HUES48 (cell line): ENCODE measurements at regions not wholly inside any gene's neighbourhood (a gene's known extent, or its start where the extent isn't known, plus 50 kb on each side); places are given as distances from the start of the nearest gene placed in this dataset.
"Not testable (repeated sequence)": the region's sequence is repeated elsewhere in the genome, so short reads cannot be mapped to it uniquely, and the experiment has no call there.

Experiments
- H3K27ac ChIP-seq: one replicate; pipeline ENCODE4 v1.7.0; 2013; ENCODE audit warnings: low read depth, low read length, inconsistent platforms
- H3K27me3 ChIP-seq: 2 replicates; pipeline ENCODE4 v1.6.1; 2013; ENCODE audit warnings: mild to moderate bottlenecking, low read length; ENCODE audit not compliant: control insufficient read depth, insufficient read depth
- H3K36me3 ChIP-seq: 2 replicates; pipeline ENCODE4 v1.6.1; 2013; ENCODE audit warnings: low read length; ENCODE audit not compliant: control insufficient read depth, insufficient read depth
- H3K4me1 ChIP-seq: 2 replicates; pipeline ENCODE4 v1.6.1; 2013; ENCODE audit warnings: mild to moderate bottlenecking, low read length; ENCODE audit not compliant: control insufficient read depth, insufficient read depth
- H3K4me3 ChIP-seq: 2 replicates; pipeline ENCODE4 v1.5.1; 2013; ENCODE audit warnings: mild to moderate bottlenecking, low read depth, low read length
- H3K9ac ChIP-seq: 2 replicates; pipeline ENCODE4 v1.6.1; 2013; ENCODE audit warnings: mild to moderate bottlenecking, low read depth, low read length, moderate library complexity
- H3K9me3 ChIP-seq: 2 replicates; pipeline ENCODE4 v1.6.1; 2013; ENCODE audit warnings: low read length; ENCODE audit not compliant: control insufficient read depth, insufficient read depth

DNA sequence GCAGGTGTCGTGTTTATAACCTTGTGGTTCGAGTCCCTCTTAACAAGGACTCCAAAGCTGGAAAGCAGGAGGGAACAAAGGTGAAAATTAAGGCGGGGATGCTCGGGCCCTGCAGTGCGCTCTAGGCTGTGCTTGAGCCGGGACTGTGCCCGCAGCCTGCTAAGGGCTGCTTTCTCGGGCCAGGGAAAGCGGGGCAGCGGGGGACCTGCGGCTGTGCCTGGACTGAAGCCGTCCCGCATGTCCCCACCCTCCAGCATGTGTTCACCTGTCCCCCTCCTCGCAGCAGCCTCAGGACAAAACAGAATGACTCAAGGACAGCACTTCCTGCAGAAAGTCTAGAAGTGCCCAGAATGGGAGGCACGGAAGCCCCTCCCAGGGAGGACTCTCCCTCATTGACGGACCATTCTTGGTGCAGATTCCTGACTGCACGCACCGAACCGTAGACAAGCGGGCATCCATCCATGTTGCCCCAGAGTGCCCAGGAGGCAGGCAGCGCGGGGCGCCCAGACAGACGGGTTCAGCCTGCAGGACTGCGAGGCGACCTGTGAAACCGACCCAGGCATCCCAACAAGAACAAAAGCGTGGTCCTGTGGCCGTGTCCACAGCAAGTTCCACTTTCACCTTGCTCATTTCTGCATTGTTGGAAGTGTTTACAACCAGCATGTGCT is 342.9 kb downstream of the MAGEB5 start:
- no peaks in the 10 kb centered on the region for H3K4me1 ChIP-seq

DNA sequence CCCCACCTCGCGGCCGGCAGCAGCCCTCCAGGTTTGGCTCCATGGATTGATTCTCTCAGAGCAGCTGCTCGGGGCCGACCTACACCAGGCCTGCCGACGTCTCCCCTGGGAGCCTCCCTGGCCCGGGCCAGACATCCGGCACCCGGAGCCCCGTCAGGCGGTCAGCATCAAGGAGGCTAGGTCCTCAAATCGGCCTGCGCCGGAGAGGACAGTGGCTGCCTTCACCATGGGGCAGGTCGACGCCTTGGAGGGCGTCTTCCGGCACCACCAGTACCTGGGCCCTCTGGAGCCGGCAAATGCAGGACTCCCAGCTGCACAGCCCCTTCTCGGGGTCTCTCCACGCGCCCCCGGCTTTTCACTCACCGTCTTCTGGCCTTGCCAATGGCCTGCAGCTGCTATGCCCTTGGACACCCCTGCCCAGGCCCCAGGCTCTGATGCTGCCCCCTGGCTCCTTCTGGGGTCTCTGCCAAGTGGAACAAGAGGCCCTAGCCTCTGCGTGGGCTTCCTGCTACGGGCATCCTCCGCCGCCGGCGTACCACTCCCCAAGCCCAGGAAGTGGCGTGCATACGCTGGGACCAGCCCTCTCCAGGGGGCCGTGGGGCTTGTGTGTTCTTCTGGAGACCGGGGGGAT is 341.8 kb downstream of the MAGEB5 start:
- Histone ChIP-seq H3K4me3 (no peak overlapping the region), H3K4me1 (no peaks in the 10 kb centered on the region), H3K36me3 (no peaks in the 10 kb centered on the region), H3K9me3 (peaks cover 9% of the 10 kb centered on the region; the same call in 1 of the 2 replicates), H3K27me3 (no peaks in the 10 kb centered on the region), H3K27ac (no peak overlapping the region), H3K9ac (no peak overlapping the region)

More for the DNA sequence above, 342.9 kb downstream of the MAGEB5 start:
- no peak overlapping the region for H3K4me3 ChIP-seq
- peaks cover 9% of the 10 kb centered on the region; the same call in 1 of the 2 replicates for H3K9me3 ChIP-seq
- H3K27ac ChIP-seq = no peak overlapping the region
- no peaks in the 10 kb centered on the region for H3K36me3 ChIP-seq
- H3K9ac ChIP-seq = no peak overlapping the region
- no peaks in the 10 kb centered on the region for H3K27me3 ChIP-seq

DNA sequence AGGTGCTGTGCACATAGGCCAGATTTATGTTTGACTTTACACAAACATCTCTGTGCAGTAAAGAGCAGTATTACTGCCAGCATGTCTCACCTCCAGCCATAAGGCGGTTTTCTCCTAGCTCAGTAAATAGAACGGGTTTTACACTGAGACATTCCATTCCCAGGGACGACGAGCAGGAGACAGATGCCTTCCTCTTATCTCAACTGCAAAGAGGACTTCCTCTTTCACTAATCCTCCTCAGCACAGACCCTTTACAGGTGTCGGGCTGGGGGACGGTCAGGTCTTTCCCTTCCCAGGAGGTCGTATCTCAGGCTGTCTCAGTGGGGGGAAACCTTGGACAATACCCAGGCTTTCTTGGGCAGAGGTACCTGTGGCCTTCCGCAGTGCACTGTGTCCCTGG is 309.8 kb downstream of the MAGEB5 start:
- H3K9me3 ChIP-seq, H3K9ac ChIP-seq, H3K27ac ChIP-seq, H3K27me3 ChIP-seq, H3K4me3 ChIP-seq, H3K36me3 ChIP-seq: not testable (repeated sequence)
- peaks cover 16% of the 10 kb centered on the region for H3K4me1 ChIP-seq

- Histone ChIP-seq H3K27ac (peak overlapping the region; percentile 69), H3K9ac (peak overlapping the region; percentile 25; the same call in 1 of the 2 replicates), H3K27me3 (no peaks in the 10 kb centered on the region), H3K4me1 (peaks cover 16% of the 10 kb centered on the region), H3K36me3 (no peaks in the 10 kb centered on the region), H3K4me3 (peak overlapping the region; percentile 1; the same call in 1 of the 2 replicates), H3K9me3 (no peaks in the 10 kb centered on the region; the same call in 1 of the 2 replicates)
Observed at GRCh38 chrX:26522501-26522900, 306.5 kb downstream of the MAGEB5 start.

GRCh38 chrX:26511589-26512363 is 295.8 kb downstream of the MAGEB5 start:
- no peak overlapping the region for H3K27ac ChIP-seq
- H3K36me3 ChIP-seq = no peaks in the 10 kb centered on the region
- no peak overlapping the region for H3K9ac ChIP-seq
- no peaks in the 10 kb centered on the region for H3K9me3 ChIP-seq
- 0 out of 2 replicates have a peak, but pooled peaks cover 4% of the 10 kb centered on the region for H3K4me1 ChIP-seq
- no peak overlapping the region for H3K4me3 ChIP-seq
- H3K27me3 ChIP-seq = no peaks in the 10 kb centered on the region

DNA sequence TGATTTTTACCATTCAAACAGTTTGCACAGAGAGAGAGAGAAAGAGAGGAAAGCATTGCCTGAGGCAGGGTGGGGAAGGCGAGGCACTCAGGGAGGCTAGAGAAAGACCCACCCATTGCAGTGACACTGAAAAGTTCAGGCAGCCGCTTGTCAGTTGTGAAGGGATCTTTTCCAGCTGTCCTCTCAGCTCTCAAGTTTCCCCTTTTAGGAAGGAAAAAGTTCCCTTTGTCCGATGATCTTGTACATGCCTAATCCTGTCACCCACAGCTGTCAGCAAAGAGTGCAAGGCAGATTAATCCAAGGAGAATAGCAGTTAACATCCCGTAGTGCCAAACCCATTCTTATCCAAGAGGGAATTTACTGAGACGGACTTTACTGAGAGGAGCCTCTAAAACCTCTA is 255.0 kb downstream of the MAGEB5 start:
- Histone ChIP-seq H3K9ac (no peak overlapping the region), H3K9me3 (peaks cover 23% of the 10 kb centered on the region), H3K4me3 (no peak overlapping the region), H3K36me3 (no peaks in the 10 kb centered on the region), H3K4me1 (peaks cover 11% of the 10 kb centered on the region; the same call in 1 of the 2 replicates), H3K27ac (no peak overlapping the region), H3K27me3 (no peaks in the 10 kb centered on the region)

DNA sequence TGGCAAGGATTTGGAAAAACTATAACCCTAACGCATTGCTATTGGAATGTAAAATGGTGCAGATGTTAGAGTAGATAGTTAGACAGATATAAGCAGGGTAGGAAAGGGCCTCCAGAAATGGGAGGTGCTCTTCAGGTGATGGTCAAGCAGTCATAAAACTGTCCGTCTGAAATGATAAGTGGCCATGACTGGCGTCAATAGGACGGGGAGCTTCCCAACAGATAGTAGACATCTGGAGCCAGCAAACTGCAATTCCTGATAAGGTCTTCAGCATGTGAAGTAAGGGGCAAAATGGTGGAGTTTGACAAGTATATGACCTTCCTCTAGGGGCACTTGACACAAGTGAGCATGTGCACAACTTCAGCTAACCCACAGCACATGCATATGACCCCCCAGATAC is 250.4 kb downstream of the MAGEB5 start:
- Histone ChIP-seq H3K4me1 (peaks cover 11% of the 10 kb centered on the region; the same call in 1 of the 2 replicates), H3K27ac (no peak overlapping the region), H3K36me3 (no peaks in the 10 kb centered on the region), H3K9me3 (peaks cover 23% of the 10 kb centered on the region), H3K27me3 (no peaks in the 10 kb centered on the region), H3K9ac (no peak overlapping the region), H3K4me3 (no peak overlapping the region)

DNA sequence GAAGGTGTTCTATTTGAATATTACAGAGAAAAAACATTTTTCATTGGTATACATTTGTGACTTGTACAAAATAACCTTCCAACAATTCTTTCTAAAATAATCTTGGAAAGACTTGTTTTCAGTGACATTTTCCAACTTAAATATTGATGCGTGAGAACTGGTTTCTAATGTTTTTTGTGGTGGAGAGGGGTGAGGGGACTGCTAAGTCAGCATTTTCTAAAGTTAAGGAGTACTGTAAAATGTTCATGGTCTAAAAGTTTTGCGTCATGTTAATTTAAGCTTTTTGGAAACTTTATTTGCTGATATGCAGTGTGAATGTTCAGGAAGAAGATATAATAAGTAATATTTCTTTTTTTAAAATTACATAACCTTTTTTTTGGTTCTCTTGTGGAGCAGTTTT is 229.3 kb downstream of the MAGEB5 start:
- Histone ChIP-seq H3K9me3 (no peaks in the 10 kb centered on the region), H3K36me3 (no peaks in the 10 kb centered on the region), H3K4me3 (no peak overlapping the region), H3K27me3 (no peaks in the 10 kb centered on the region), H3K4me1 (peaks cover 11% of the 10 kb centered on the region; the same call in 1 of the 2 replicates), H3K27ac (no peak overlapping the region), H3K9ac (no peak overlapping the region)

- not testable (repeated sequence) for H3K9ac ChIP-seq, H3K9me3 ChIP-seq, H3K27ac ChIP-seq, H3K36me3 ChIP-seq, H3K27me3 ChIP-seq, H3K4me3 ChIP-seq
- peaks cover 11% of the 10 kb centered on the region; the same call in 1 of the 2 replicates for H3K4me1 ChIP-seq
Observed at GRCh38 chrX:26444417-26444816, 228.4 kb downstream of the MAGEB5 start.

- Histone ChIP-seq H3K36me3 (no peaks in the 10 kb centered on the region), H3K9me3 (no peaks in the 10 kb centered on the region), H3K4me1 (peaks cover 11% of the 10 kb centered on the region; the same call in 1 of the 2 replicates), H3K4me3 (no peak overlapping the region), H3K9ac (no peak overlapping the region), H3K27me3 (no peaks in the 10 kb centered on the region), H3K27ac (no peak overlapping the region)
Observed at GRCh38 chrX:26442340-26442739, 226.4 kb downstream of the MAGEB5 start.

GRCh38 chrX:26414534-26414933 is 198.6 kb downstream of the MAGEB5 start:
- H3K4me3 ChIP-seq = no peak overlapping the region
- H3K27ac ChIP-seq = no peak overlapping the region
- no peak overlapping the region for H3K9ac ChIP-seq
- H3K9me3 ChIP-seq = peaks cover 5% of the 10 kb centered on the region; the same call in 1 of the 2 replicates
- no peaks in the 10 kb centered on the region for H3K27me3 ChIP-seq
- H3K36me3 ChIP-seq = no peaks in the 10 kb centered on the region
- H3K4me1 ChIP-seq = no peaks in the 10 kb centered on the region
